A673 (cell line): ENCODE measurements at regions not wholly inside any gene's neighbourhood (a gene's known extent, or its start where the extent isn't known, plus 50 kb on each side); places are given as distances from the start of the nearest gene placed in this dataset.
A peak's percentile ranks its signal among the peaks of the same experiment; 100 is the strongest.

Experiments
- BruUV-seq: library from RNA; stranded (reverse); fragments of 400-500 nt; replicated peaks from 2 replicates; lab custom pipeline; 2021; lab: Mats Ljungman, UMichigan
- CTCF ChIA-PET: fragments of 300-600 bp; sonication (Branson Sonifier 250); formaldehyde crosslinking; loops from one replicate; lab custom pipeline; 2022; ENCODE audit warnings: antibody characterized with exemption; lab: Charles Lee
- POLR2A ChIA-PET: fragments of 300-600 bp; sonication (Branson Sonifier 250); formaldehyde crosslinking; loops from one replicate; lab custom pipeline; 2022; ENCODE audit warnings: antibody characterized with exemption; ENCODE audit not compliant: low non-redundant PET; lab: Charles Lee
- DNase-seq: peaks from one replicate; pipeline ENCODE4 v3.0.0-alpha.2; 2015; ENCODE audit warnings: low spot score
- H3K27ac ChIP-seq: fragments of 200-600 bp; sonication (generic); 2 replicates; pipeline ENCODE4 v1.5.1; 2016; ENCODE audit warnings: mixed run types, low read depth, mild to moderate bottlenecking, mixed read lengths, antibody characterized with exemption, low read length; ENCODE audit not compliant: poor library complexity, severe bottlenecking
- H3K27me3 ChIP-seq: fragments of 200-600 bp; sonication (generic); replicated peaks from 2 replicates; pipeline ENCODE4 v1.6.1; 2017; ENCODE audit warnings: mixed run types, low read depth, mild to moderate bottlenecking, mixed read lengths, antibody characterized with exemption, low read length; ENCODE audit not compliant: insufficient read depth, poor library complexity
- H3K36me3 ChIP-seq: fragments of 200-600 bp; sonication (generic); 2 replicates; pipeline ENCODE4 v1.6.1; 2016; ENCODE audit warnings: mixed run types, mild to moderate bottlenecking, mixed read lengths, antibody characterized with exemption, low read length; ENCODE audit not compliant: insufficient read depth, poor library complexity, severe bottlenecking
- H3K4me1 ChIP-seq: fragments of 200-600 bp; sonication (generic); 2 replicates; pipeline ENCODE4 v1.6.1; 2017; ENCODE audit warnings: mixed run types, mild to moderate bottlenecking, mixed read lengths, antibody characterized with exemption, low read length; ENCODE audit not compliant: insufficient read depth, poor library complexity, severe bottlenecking
- H3K4me3 ChIP-seq: fragments of 200-600 bp; sonication (generic); 2 replicates; pipeline ENCODE4 v1.5.1; 2016; ENCODE audit warnings: low read depth, mixed run types, mild to moderate bottlenecking, mixed read lengths, low read length; ENCODE audit not compliant: poor library complexity, severe bottlenecking
- H3K9me3 ChIP-seq: fragments of 200-600 bp; sonication (generic); 2 replicates; pipeline ENCODE4 v1.6.1; 2016; ENCODE audit warnings: mixed run types, low read depth, mild to moderate bottlenecking, mixed read lengths, antibody characterized with exemption, low read length; ENCODE audit not compliant: poor library complexity, severe bottlenecking
- EZH2 ChIP-seq: fragments of 200-600 bp; sonication (generic); IDR thresholded peaks from 2 replicates; pipeline ENCODE4 v1.6.1; 2017; ENCODE audit warnings: borderline replicate concordance, low read depth, mild to moderate bottlenecking, mixed read lengths, antibody characterized with exemption, low read length; ENCODE audit not compliant: poor library complexity, severe bottlenecking
- intact Hi-C: fragments of 100-400 bp; cut with micrococcal nuclease; formaldehyde crosslinking; loops from one replicate; pipeline ENCODE4 v1.10.0; 2022; ENCODE audit not compliant: unreplicated experiment
- TF ChIP-seq, protein P1 (sequence below): fragments of 300-800, 200-600 bp; sonication (generic); conservative IDR thresholded peaks from 2 replicates; pipeline ENCODE4 v1.5.1; 2017; ENCODE audit warnings: low read depth, mild to moderate bottlenecking, antibody characterized with exemption, low read length, moderate library complexity, mixed read lengths

DNA sequence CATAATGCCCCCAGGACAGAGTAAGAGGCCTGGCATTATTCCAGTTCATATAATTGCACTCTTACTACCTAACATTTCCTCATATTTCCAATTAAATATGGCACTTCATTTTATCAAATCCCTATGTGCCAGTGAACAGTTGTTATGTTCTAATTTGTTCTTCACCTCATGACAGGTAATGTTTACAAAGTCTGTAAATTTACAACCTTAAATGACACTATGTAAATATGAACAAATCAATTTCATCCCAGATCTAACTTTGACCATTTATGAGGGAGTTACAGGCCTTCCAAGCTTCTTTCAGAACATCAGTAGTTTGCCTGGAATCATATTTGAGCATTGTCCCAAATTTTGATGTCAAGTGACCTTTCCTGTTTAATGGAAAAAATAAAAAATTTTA lies 592.6 kb upstream of the CDH6 start:
- H3K4me3 ChIP-seq: no peak overlapping the region
- intact Hi-C loops: no loop called here
- no peaks in the 10 kb centered on the region for H3K9me3 ChIP-seq
- peaks cover 19% of the 10 kb centered on the region for H3K4me1 ChIP-seq
- TF ChIP-seq, protein P1, sequence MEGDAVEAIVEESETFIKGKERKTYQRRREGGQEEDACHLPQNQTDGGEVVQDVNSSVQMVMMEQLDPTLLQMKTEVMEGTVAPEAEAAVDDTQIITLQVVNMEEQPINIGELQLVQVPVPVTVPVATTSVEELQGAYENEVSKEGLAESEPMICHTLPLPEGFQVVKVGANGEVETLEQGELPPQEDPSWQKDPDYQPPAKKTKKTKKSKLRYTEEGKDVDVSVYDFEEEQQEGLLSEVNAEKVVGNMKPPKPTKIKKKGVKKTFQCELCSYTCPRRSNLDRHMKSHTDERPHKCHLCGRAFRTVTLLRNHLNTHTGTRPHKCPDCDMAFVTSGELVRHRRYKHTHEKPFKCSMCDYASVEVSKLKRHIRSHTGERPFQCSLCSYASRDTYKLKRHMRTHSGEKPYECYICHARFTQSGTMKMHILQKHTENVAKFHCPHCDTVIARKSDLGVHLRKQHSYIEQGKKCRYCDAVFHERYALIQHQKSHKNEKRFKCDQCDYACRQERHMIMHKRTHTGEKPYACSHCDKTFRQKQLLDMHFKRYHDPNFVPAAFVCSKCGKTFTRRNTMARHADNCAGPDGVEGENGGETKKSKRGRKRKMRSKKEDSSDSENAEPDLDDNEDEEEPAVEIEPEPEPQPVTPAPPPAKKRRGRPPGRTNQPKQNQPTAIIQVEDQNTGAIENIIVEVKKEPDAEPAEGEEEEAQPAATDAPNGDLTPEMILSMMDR: no peak
- TF ChIP-seq EZH2: no peak
- BruUV-seq: no TSS peak
- ChIA-PET POLR2A (no interaction called here), CTCF (no interaction called here)
- no peaks in the 10 kb centered on the region for H3K36me3 ChIP-seq
- H3K27ac ChIP-seq: no peak overlapping the region
- DNase-seq: no peak
- H3K27me3 ChIP-seq: no peaks in the 10 kb centered on the region

DNA sequence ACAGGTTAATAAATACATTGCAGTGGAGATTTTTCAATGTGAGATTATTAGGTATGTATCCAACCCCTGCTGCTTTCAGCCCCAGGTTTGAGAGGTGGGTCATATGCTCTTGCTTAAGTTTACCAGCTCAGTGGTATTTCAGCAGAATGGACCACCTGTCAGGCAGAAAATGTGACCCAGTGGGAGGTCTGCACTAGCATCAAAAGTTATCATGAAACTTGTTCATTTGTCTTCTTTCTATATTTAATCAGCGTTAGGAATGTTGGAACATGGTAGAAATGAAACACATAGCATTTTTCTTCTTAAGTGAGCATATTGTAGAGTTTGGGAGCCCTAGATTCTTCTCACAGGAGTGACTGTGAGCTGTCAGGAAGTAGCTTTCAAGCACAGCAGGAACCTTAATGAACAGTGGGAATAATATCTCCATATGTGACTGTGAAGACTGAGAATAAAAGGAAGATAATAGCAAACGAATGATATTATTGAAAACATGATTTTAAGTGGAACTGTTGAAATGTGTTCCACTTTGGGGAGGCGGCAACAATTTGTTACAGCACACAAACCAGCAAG lies 596.9 kb upstream of the CDH6 start:
- TF ChIP-seq EZH2: no peak
- TF ChIP-seq, protein P1: no peak
- intact Hi-C loops: no loop called here
- CTCF ChIA-PET: no interaction called here

DNA sequence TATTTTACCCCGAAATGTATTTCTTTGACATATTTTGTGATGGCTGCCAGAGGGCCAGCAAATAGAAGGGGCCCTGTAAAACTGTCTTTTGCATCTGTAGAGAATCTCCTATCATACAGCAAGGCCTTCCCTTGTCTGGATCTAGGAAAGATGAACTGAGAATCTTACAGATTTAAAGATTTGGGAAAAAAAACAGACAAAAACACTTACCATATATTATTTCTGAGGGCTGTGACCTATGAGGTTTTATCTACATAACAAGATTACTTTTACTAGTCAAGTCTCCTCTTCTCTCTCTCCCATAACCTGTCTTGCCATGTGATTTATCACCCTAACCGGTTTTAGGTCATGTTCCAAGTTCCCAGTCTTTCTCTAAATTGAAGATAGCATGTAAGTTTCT lies 599.2 kb upstream of the CDH6 start:
- POLR2A ChIA-PET: interaction anchor here (0.6 to 0.7 kb wide), 2 partner anchors 10 to 215 kb away, joined by 3 read pairs; no protein-coding TSS in a partner anchor
- intact Hi-C loops: no loop called here
- H3K36me3 ChIP-seq: no peaks in the 10 kb centered on the region
- H3K9me3 ChIP-seq: no peaks in the 10 kb centered on the region
- H3K4me1 ChIP-seq: peaks cover 10% of the 10 kb centered on the region
- no peak for DNase-seq
- no peaks in the 10 kb centered on the region for H3K27me3 ChIP-seq
- BruUV-seq: no TSS peak
- TF ChIP-seq, protein P1: no peak
- TF ChIP-seq EZH2: no peak
- CTCF ChIA-PET: no interaction called here
- H3K27ac ChIP-seq: no peak overlapping the region
- H3K4me3 ChIP-seq: no peak overlapping the region

More for the DNA sequence above, 596.9 kb upstream of the CDH6 start:
- H3K4me3 ChIP-seq: no peak overlapping the region
- no peaks in the 10 kb centered on the region for H3K36me3 ChIP-seq
- H3K27me3 ChIP-seq: no peaks in the 10 kb centered on the region
- peak; percentile 56 for DNase-seq
- H3K4me1 ChIP-seq: peaks cover 10% of the 10 kb centered on the region
- H3K27ac ChIP-seq: no peak overlapping the region
- POLR2A ChIA-PET: no interaction called here
- H3K9me3 ChIP-seq: no peaks in the 10 kb centered on the region
- BruUV-seq: no TSS peak
